ENCODE measurements at regions not wholly inside any gene's neighbourhood (a gene's known extent, or its start where the extent isn't known, plus 50 kb on each side); places are given as distances from the start of the nearest gene placed in this dataset.
"Not testable (repeated sequence)": the region's sequence is repeated elsewhere in the genome, so short reads cannot be mapped to it uniquely, and the experiment has no call there.

DNA sequence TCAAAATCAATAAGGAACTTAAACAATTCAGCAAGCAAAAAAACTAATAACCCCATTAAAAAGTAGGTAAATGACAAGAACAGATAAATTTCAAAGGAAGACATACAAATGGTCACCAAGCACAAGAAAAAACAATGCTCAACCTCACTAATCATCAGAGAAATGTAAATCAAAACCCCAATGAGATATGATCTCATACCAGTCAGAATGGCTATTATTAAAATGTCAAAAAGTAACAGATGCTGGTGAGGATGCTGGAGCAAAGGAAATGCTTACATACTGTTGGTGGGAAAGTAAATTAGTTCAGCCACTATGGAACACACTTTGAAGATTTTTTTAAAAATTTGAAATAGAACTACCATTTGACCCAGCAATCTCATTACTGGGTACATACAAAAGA is 538.0 kb downstream of the TMX3 start:
- Mint-ChIP-seq H3K27ac (no peak overlapping the region), H3K4me1 (ENCODE audit: low read depth) (no peaks in the 10 kb centered on the region), H3K4me3 (no peak overlapping the region), H3K36me3 (ENCODE audit: low read depth) (no peaks in the 10 kb centered on the region), H3K9me3 (no peaks in the 10 kb centered on the region), H3K27me3 (no peaks in the 10 kb centered on the region)
- TF ChIP-seq CTCF (IDR thresholded peaks at IDR 0.05) = no peak
- ATAC-seq (no peak), DNase-seq (no peak)
- intact Hi-C loops (cut with micrococcal nuclease) = no loop called here
- CTCF ChIA-PET = no interaction called here
- POLR2A ChIA-PET = no interaction called here

- DNase-seq = no peak
- no peak overlapping the region for H3K4me3 Mint-ChIP-seq
- no peak overlapping the region for H3K27ac Mint-ChIP-seq
- no peak for TF ChIP-seq CTCF (IDR thresholded peaks at IDR 0.05)
- peaks cover 3% of the 10 kb centered on the region for H3K9me3 Mint-ChIP-seq
- no peaks in the 10 kb centered on the region for H3K27me3 Mint-ChIP-seq
- POLR2A ChIA-PET = no interaction called here
- CTCF ChIA-PET = no interaction called here
- intact Hi-C loops (cut with micrococcal nuclease) = no loop called here
- no peaks in the 10 kb centered on the region for H3K4me1 Mint-ChIP-seq (ENCODE audit: low read depth)
- ATAC-seq = no peak
- no peaks in the 10 kb centered on the region for H3K36me3 Mint-ChIP-seq (ENCODE audit: low read depth)
These were observed 541.9 kb downstream of the TMX3 start for GRCh38 chr18:68172842-68173549.

GRCh38 chr18:68164909-68165308 is 550.0 kb downstream of the TMX3 start:
- DNase-seq (no peak), ATAC-seq (no peak)
- H3K36me3 Mint-ChIP-seq (ENCODE audit: low read depth) = no peaks in the 10 kb centered on the region
- H3K27me3 Mint-ChIP-seq = no peaks in the 10 kb centered on the region
- peaks cover 4% of the 10 kb centered on the region for H3K9me3 Mint-ChIP-seq
- intact Hi-C loops (cut with micrococcal nuclease) = no loop called here
- ChIA-PET CTCF (no interaction called here), POLR2A (no interaction called here)
- H3K4me1 Mint-ChIP-seq (ENCODE audit: low read depth) = no peaks in the 10 kb centered on the region
- H3K4me3 Mint-ChIP-seq = no peak overlapping the region
- no peak for TF ChIP-seq CTCF (IDR thresholded peaks at IDR 0.05)
- H3K27ac Mint-ChIP-seq = no peak overlapping the region

- H3K4me1 Mint-ChIP-seq (ENCODE audit: low read depth); H3K9me3 Mint-ChIP-seq; H3K4me3 Mint-ChIP-seq; H3K36me3 Mint-ChIP-seq (ENCODE audit: low read depth); CTCF ChIA-PET; intact Hi-C loops (cut with micrococcal nuclease); H3K27me3 Mint-ChIP-seq; POLR2A ChIA-PET; DNase-seq; H3K27ac Mint-ChIP-seq; ATAC-seq: not testable (repeated sequence)
These were observed 561.1 kb downstream of the TMX3 start for GRCh38 chr18:68153821-68154220.

- H3K27me3 Mint-ChIP-seq = no peaks in the 10 kb centered on the region
- H3K4me1 Mint-ChIP-seq (ENCODE audit: low read depth) = no peaks in the 10 kb centered on the region
- H3K36me3 Mint-ChIP-seq (ENCODE audit: low read depth) = no peaks in the 10 kb centered on the region
- intact Hi-C loops (cut with micrococcal nuclease) = no loop called here
- DNase-seq (no peak), ATAC-seq (no peak)
- H3K4me3 Mint-ChIP-seq = no peak overlapping the region
- CTCF ChIA-PET = no interaction called here
- POLR2A ChIA-PET = no interaction called here
- no peak for TF ChIP-seq CTCF (IDR thresholded peaks at IDR 0.05)
- H3K9me3 Mint-ChIP-seq = peaks cover 4% of the 10 kb centered on the region
- H3K27ac Mint-ChIP-seq = no peak overlapping the region
These were observed 562.1 kb downstream of the TMX3 start for GRCh38 chr18:68152770-68153169.

DNA sequence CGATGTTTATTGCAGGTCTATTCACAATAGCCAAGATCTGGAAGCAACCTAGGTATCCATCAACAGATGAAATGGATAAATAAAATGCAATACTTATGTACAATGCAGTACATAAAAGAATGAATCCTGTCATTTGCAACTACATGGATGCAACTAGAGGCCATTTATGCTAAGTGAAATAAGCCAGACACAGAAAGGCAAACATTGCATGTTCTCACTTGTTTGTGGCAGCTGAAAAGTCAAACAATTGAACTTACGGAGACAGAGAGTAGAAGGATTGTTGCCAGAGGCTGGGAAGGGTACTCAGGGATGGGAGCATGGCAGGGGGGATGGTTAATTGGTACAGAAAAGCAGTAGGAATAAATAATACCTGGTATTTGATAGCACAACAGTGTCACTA is 563.9 kb downstream of the TMX3 start:
- no peaks in the 10 kb centered on the region for H3K9me3 Mint-ChIP-seq
- DNase-seq (no peak), ATAC-seq (no peak)
- no peaks in the 10 kb centered on the region for H3K4me1 Mint-ChIP-seq (ENCODE audit: low read depth)
- H3K36me3 Mint-ChIP-seq (ENCODE audit: low read depth) = no peaks in the 10 kb centered on the region
- no peak overlapping the region for H3K27ac Mint-ChIP-seq
- TF ChIP-seq CTCF (IDR thresholded peaks at IDR 0.05) = no peak
- no peak overlapping the region for H3K4me3 Mint-ChIP-seq
- CTCF ChIA-PET = no interaction called here
- POLR2A ChIA-PET = no interaction called here
- intact Hi-C loops (cut with micrococcal nuclease) = no loop called here
- no peaks in the 10 kb centered on the region for H3K27me3 Mint-ChIP-seq

Measured in activated CD8-positive, alpha-beta T cell treated with anti-CD3 and anti-CD28 coated beads for 36 hours (primary cell).